ENCODE measurements at regions not wholly inside any gene's neighbourhood (a gene's known extent, or its start where the extent isn't known, plus 50 kb on each side); places are given as distances from the start of the nearest gene placed in this dataset.

GRCh38 chr7:131109011-131109758 is 218.5 kb upstream of the MKLN1 start:
- Histone ChIP-seq H3K4me3 (peak overlapping the region; percentile 97), H3K4me1 (ENCODE audit: control insufficient read depth in 1 of 2, low read depth in 2 of 2) (peaks cover 13 to 25% of the 10 kb centered on the region in 2 donors), H3K9me3 (no peaks in the 10 kb centered on the region), H3K27ac (peak overlapping the region; percentile 99 to 100), H3K36me3 (no peaks in the 10 kb centered on the region), H3K27me3 (replicated peaks; ENCODE audit: insufficient read depth) (no peaks in the 10 kb centered on the region)
- ATAC-seq (ENCODE audit: insufficient number of reproducible peaks, low FRiP score, low read depth): no peak
- TF ChIP-seq CTCF (IDR thresholded peaks at IDR 0.05): no peak
- no peak for DNase-seq (ENCODE audit: low spot score)

- no peaks in the 10 kb centered on the region for H3K9me3 ChIP-seq
- no peaks in the 10 kb centered on the region for H3K27me3 ChIP-seq (replicated peaks; ENCODE audit: insufficient read depth)
- peaks cover 9 to 23% of the 10 kb centered on the region in 2 donors for H3K4me1 ChIP-seq (ENCODE audit: control insufficient read depth in 1 of 2, low read depth in 2 of 2)
- peak overlapping the region; percentile 99 to 100 for H3K27ac ChIP-seq
- no peaks in the 10 kb centered on the region for H3K36me3 ChIP-seq
- DNase-seq (ENCODE audit: low spot score) (peak; percentile 40), ATAC-seq (ENCODE audit: insufficient number of reproducible peaks, low FRiP score, low read depth) (no peak)
- no peak for TF ChIP-seq CTCF (IDR thresholded peaks at IDR 0.05)
- peak overlapping the region; percentile 97 for H3K4me3 ChIP-seq
Observed at GRCh38 chr7:131109759-131110296, 217.8 kb upstream of the MKLN1 start.

GRCh38 chr7:131110297-131111080 is 217.2 kb upstream of the MKLN1 start:
- no peaks in the 10 kb centered on the region for H3K9me3 ChIP-seq
- H3K36me3 ChIP-seq: no peaks in the 10 kb centered on the region
- peak overlapping the region; percentile 99 to 100 for H3K27ac ChIP-seq
- H3K4me1 ChIP-seq (ENCODE audit: control insufficient read depth in 1 of 2, low read depth in 2 of 2): peaks cover 5 to 17% of the 10 kb centered on the region in 2 donors
- no peaks in the 10 kb centered on the region for H3K27me3 ChIP-seq (replicated peaks; ENCODE audit: insufficient read depth)
- no peak for DNase-seq (ENCODE audit: low spot score)
- H3K4me3 ChIP-seq: peak overlapping the region; percentile 97
- no peak for TF ChIP-seq CTCF (IDR thresholded peaks at IDR 0.05)
- ATAC-seq (ENCODE audit: insufficient number of reproducible peaks, low FRiP score, low read depth): no peak

GRCh38 chr7:131111081-131111576 is 216.5 kb upstream of the MKLN1 start:
- H3K27me3 ChIP-seq (replicated peaks; ENCODE audit: insufficient read depth): no peaks in the 10 kb centered on the region
- H3K27ac ChIP-seq: peak overlapping the region; percentile 99 to 100
- ATAC-seq (ENCODE audit: insufficient number of reproducible peaks, low FRiP score, low read depth): no peak
- H3K36me3 ChIP-seq: no peaks in the 10 kb centered on the region
- no peak for DNase-seq (ENCODE audit: low spot score)
- H3K4me1 ChIP-seq (ENCODE audit: control insufficient read depth in 1 of 2, low read depth in 2 of 2): peaks cover 5 to 17% of the 10 kb centered on the region in 2 donors
- TF ChIP-seq CTCF (IDR thresholded peaks at IDR 0.05): no peak
- H3K4me3 ChIP-seq: peak overlapping the region; percentile 97
- no peaks in the 10 kb centered on the region for H3K9me3 ChIP-seq

- Histone ChIP-seq H3K9me3 (no peaks in the 10 kb centered on the region), H3K27me3 (replicated peaks; ENCODE audit: insufficient read depth) (no peaks in the 10 kb centered on the region), H3K27ac (peak overlapping the region in 1 of 2 donors; percentile 100), H3K4me3 (peak overlapping the region; percentile 97), H3K36me3 (no peaks in the 10 kb centered on the region), H3K4me1 (ENCODE audit: control insufficient read depth in 1 of 2, low read depth in 2 of 2) (peaks cover 5 to 17% of the 10 kb centered on the region in 2 donors)
- DNase-seq (ENCODE audit: low spot score) (no peak), ATAC-seq (ENCODE audit: insufficient number of reproducible peaks, low FRiP score, low read depth) (no peak)
- no peak for TF ChIP-seq CTCF (IDR thresholded peaks at IDR 0.05)
Observed at GRCh38 chr7:131111792-131112191, 215.9 kb upstream of the MKLN1 start.

Measured in thoracic aorta (tissue), 2 donors.